HuH-7.5 (cell line): ENCODE measurements at regions not wholly inside any gene's neighbourhood (a gene's known extent, or its start where the extent isn't known, plus 50 kb on each side); places are given as distances from the start of the nearest gene placed in this dataset.

Experiments used
- DNase-seq: peaks from one replicate; pipeline ENCODE4 v3.0.0; 2011; ENCODE audit warnings: low spot score

GRCh38 chr11:105230586-105230985 lies 91.0 kb upstream of the CARD18 start:
- DNase-seq: no peak

- DNase-seq: no peak
Observed at GRCh38 chr11:105229761-105230160, 90.2 kb upstream of the CARD18 start.

DNA sequence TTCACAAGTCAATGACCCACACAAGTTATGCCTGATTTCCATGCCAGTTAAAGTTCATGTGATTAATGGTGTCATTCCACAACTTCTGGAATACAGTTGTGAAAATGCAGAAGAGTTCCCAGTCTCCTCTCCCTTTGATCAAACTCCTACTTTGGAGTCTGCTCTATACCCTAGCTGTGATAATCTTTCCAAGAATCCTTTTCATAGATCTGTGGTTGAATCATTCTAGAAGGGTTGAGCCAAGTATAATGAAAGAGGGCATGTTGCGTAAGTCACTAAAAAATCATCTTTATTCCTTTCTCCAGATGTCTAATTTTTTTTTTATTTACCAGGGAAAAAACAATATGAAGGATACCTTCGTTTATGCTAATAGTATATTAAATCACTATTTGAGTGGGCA lies 89.7 kb upstream of the CARD18 start:
- DNase-seq: no peak

DNA sequence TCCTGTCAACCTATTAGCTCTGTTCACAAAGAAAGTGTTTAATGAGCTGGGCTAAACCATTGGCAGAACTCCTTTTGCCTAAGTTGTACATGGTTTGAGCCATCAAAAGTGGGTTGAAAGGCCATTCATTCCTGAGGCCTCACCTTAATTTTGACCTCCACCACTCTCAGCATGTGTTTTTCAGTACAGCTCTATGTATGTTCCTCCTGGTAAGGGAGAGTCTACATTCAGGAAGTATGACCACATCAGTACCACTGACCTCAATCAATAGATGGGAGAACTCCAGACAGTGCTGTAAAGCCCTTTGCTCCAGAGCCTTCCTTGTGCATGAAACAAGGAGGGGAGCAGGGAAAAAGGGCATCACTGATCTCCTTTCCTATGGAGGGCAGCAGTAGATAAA lies 87.8 kb upstream of the CARD18 start:
- DNase-seq: no peak

DNA sequence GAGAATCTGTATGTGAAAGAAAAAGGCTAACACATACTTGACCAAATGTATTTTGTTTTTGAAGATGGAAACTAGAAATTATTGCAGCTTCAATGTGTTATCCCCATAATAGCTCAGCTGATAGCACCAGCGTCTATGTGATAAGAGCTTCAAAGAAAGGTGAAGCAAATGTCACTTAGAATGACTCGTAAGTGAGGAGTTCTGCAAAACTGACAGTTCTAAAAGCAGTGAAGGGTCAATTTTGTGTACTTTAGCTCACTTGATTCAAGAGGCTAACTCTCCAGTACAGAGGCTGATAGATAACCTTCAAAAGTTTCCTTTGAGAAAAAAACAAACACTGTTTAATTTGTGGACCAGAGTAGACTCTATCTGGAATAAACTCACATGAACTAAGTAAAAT lies 87.2 kb upstream of the CARD18 start:
- DNase-seq: no peak

GRCh38 chr11:105226091-105226490 lies 86.5 kb upstream of the CARD18 start:
- DNase-seq: no peak

DNA sequence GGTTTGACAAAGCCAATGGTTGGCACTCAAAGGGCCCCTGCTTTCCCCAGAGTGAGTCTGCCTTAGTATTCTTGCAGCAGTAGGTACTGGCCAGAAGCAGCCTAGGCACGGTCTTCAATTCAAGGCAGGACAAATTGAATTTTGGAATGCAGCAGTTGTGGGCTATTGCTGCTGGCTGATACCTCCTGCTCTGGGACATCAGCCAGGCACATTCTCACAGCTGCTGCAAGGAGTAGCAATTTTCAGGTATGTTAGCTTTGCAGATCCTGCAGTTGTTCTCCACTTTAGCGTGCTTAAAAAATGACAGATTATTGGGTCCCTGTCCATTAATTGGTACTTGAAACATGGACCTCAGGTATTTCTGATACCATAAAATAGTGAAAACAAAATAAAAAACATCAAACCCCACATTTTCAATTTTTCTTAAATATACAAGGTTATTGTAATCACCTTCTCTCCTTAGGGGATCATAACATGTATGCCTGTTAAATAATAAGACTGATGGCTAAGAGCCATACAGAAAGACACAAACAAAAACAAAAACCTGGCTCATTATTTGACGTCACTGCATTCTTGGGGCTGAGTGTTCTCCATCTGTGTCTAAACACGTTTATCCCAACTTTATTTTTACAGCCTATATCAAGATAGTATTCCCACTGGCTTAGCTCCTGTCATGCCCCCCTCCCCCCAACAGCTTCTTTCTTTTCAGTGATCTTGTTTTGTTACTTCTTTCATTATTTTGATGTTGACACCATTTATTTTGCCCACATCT lies 85.1 kb upstream of the CARD18 start:
- DNase-seq: no peak

DNA sequence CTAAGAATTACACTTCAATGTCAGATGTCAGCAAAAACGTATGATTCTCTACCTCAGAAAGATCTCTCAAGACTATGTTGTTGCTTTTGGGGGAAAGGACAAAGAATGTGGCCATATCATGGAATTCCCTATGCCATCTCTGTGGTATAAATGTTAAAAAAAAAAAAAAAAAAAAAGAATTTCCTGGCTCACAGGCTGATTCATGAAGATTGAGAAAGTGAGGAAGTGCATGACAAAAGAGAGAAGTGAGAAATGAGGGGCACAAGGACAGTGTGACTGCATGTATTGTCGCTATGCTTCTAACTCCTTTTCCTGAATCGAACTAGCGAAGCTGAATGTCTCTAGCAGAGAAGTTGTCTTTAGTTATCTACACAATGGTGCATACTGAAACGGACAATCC lies 80.6 kb upstream of the CARD18 start:
- no peak for DNase-seq

DNA sequence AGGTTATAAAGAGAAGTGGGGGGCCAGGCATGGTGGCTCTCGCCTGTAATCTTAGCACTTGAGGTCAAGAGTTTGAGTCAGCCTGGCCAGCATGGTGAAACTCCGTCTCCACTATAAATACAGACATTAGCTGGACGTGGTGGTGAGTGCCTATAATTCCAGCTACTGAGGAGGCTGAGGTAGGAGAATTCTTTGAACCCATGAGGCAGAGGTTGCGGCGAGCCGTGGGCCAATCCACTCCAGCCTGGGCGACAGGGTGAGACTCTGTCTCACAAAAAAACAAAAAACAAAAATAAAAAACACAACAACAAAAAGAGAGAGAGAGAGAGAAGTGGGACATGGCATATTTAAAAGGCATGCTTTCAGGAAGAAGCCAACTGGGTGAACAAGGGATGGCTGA lies 80.1 kb upstream of the CARD18 start:
- DNase-seq: no peak

DNA sequence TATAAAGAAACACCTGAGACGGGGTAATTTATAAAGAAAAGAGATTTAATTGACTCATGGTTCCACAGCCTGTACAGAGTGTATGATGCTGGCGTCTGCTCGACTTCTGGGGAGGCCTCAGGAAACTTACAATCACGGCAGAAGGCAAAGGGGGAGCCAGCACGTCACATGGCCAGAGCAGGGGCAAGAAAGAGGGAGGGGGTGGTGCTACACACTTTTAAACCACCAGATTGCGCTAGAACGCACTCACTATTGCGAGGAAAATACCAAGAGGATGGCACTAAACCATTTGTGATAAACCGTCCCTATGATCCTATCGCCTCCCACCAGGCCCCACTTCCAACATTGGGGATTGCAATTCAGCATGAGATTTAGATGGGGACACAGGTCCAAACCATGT lies 79.7 kb upstream of the CARD18 start:
- DNase-seq: no peak

DNA sequence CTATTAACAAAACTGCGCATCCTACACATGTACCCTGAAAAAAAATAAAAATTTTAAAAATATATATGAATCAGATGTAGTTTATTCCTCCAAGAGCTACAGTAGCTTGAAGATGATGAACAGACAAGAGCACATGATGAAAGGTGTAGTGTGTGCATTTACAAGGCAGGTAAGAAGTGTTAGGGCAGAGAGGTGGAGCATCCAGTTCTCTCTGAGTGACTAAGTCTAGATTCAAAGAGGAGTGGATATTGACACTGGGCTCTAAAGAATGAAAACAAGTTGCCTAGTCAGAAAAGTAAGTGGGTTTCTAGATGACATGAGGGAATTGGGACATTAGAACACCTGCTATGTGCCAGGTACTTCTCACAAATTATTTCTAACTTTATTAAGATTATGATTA lies 76.0 kb upstream of the CARD18 start:
- DNase-seq: no peak

- DNase-seq: no peak
Observed at GRCh38 chr11:105211806-105212554, 72.4 kb upstream of the CARD18 start.

- no peak for DNase-seq
Observed at GRCh38 chr11:105208019-105208418, 68.5 kb upstream of the CARD18 start.

- DNase-seq: peak; percentile 7
Observed at GRCh38 chr11:105206633-105207032, 67.1 kb upstream of the CARD18 start.

GRCh38 chr11:105204636-105205035 lies 65.1 kb upstream of the CARD18 start:
- no peak for DNase-seq

- no peak for DNase-seq
Observed at GRCh38 chr11:105203569-105204240, 64.1 kb upstream of the CARD18 start.

- peak; percentile 8 for DNase-seq
Observed at GRCh38 chr11:105202844-105203548, 63.4 kb upstream of the CARD18 start.

- no peak for DNase-seq
Observed at GRCh38 chr11:105202422-105202821, 62.9 kb upstream of the CARD18 start.

- DNase-seq: no peak
Observed at GRCh38 chr11:105201166-105201565, 61.6 kb upstream of the CARD18 start.

DNA sequence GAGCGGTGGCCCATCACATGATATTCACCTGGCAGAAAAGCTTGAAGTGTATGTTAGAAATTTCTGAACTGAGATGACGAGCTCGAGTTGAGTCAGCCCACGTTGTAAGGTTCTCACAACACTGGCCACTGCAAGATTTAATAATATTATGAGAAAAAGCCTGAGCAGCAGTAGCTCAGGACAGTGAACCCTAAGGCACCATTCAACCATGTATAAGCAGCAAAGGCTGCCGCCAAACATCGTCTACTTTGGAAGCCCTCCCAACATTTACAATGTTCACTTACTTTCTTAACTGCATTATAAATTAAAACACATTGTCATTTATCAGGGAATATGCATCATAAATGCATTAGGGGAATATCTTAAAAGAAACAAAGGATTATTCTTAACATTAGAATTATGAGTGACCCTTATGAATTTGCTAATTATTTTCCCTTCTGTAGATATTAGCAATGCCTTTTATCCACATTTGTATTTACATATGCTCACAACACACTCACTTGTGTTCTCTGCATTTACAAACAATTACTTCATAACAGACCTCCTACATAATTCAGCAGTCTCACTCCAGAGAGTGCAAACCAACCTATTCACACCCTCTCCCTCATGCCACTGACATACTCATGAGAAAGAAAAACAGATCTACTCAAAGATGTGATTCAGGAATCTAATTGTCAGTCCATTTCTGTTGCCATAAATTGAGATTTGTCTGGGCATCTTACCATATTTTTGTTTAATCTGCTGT lies 57.7 kb upstream of the CARD18 start:
- no peak for DNase-seq

GRCh38 chr11:105193260-105193659 lies 53.7 kb upstream of the CARD18 start:
- DNase-seq: no peak

GRCh38 chr11:105192115-105192514 lies 52.5 kb upstream of the CARD18 start:
- no peak for DNase-seq
